NCI-H2196 (cell line): ENCODE measurements at regions not wholly inside any gene's neighbourhood (a gene's known extent, or its start where the extent isn't known, plus 50 kb on each side); places are given as distances from the start of the nearest gene placed in this dataset.
"Not testable (repeated sequence)": the region's sequence is repeated elsewhere in the genome, so short reads cannot be mapped to it uniquely, and the experiment has no call there.

Source experiments
- DNase-seq: peaks from one replicate; lab custom pipeline; 2025; ENCODE audit not compliant: unreplicated experiment; lab: John Stamatoyannopoulos, UW

DNA sequence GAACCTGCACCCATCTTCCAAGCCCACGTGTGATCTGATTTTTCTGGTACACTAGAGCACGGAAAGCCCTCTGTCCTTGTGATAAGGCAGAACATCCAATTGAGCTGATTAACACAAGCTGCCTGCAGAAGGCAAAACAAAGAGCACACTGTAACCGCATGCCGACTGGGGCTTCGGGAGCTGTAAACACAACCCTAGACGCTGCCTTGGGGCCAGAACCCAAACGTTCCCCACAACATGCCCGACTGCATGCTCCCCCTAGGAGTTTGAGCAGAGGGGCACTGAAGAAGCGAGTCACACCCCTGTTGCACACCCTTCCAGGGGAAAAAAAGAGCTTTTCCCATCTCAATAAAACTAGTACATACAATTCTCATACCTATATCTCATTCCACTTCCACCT lies 470.7 kb downstream of the HTR1B start:
- no peak for DNase-seq

DNA sequence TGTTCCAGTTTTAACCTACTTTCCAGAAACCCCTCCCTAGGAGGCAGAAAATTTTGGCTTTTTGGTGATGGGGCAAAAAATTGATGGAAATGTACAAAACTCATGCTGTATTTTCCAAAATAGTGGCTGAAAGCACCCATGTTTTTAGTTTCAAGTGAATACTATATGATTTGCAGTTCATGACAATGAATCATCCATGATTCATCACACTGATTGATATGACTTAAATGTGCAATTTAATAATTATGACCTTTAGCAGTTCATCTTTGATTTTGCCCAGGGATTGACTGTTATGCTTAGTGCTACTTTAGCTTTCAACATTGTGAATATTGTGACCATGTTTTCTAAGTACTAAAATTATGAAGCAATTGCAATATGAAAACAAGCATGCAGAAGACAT lies 478.7 kb downstream of the HTR1B start:
- no peak for DNase-seq

DNA sequence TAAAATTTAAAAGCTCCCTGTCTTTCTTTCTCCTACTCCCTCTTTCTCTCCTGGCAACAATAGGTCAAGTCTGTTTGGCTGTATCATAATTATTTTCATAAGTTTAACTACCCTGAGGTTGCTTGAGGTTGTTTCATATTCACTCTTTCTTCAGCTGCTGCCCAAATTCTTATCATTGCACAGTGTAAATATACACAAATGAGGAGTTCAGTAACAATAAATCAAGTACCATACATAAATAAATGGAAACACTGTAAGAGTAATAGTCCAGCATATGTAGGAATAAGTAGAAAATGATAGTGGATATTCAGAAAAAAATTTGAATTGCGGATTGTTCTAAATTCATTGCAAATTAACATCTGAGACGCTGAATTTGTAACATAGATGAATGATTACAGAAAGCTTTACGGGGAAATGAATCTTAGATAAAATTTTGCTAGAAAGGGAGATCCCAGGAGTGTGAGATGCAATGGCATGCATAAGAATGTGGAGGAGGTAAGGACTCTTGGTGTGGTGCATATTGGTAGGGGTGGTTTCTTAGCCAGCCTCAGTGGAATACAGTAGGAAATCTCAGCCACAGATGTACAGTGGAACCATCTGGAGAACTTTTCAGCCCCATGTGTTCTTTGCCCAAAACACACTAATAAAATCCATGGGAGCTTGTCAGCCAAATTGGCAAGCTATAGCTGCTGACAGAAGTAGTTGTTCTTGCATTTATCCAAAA lies 480.7 kb downstream of the HTR1B start:
- DNase-seq: no peak

DNA sequence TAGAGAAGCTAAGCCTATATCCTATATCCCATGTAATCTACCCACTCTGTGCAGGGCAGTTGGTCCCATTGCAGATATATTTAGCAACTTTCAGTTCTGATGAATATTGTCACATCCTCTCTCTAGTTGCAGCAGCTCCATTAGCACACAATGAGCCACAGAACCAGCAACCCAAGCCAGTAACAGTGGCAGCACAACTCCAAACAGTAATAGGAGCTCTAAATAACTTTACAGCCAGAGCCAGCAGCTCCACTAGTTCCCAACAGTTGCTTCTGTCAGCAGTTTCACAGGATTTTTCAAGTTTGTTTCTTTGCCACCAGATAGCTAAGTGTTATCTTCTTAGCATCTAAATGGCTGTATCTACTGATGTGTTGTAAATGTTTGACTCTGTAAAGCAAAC lies 490.8 kb downstream of the HTR1B start:
- no peak for DNase-seq

DNA sequence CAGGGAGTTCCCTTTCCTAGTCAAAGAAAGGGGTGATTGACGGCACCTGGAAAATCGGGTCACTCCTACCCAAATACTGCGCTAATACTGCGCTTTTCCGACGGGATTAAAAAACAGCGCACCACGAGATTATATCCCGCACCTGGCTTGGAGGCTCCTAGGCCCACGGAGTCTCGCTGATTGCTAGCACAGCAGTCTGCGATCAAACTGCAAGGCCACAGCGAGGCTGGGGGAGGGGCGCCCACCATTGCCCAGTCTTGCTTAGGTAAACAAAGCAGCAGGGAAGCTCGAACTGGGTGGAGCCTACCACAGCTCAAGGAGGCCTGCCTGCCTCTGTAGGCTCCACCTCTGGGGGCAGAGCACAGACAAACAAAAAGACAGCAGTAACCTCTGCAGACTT lies 504.1 kb downstream of the HTR1B start:
- not testable (repeated sequence) for DNase-seq

DNA sequence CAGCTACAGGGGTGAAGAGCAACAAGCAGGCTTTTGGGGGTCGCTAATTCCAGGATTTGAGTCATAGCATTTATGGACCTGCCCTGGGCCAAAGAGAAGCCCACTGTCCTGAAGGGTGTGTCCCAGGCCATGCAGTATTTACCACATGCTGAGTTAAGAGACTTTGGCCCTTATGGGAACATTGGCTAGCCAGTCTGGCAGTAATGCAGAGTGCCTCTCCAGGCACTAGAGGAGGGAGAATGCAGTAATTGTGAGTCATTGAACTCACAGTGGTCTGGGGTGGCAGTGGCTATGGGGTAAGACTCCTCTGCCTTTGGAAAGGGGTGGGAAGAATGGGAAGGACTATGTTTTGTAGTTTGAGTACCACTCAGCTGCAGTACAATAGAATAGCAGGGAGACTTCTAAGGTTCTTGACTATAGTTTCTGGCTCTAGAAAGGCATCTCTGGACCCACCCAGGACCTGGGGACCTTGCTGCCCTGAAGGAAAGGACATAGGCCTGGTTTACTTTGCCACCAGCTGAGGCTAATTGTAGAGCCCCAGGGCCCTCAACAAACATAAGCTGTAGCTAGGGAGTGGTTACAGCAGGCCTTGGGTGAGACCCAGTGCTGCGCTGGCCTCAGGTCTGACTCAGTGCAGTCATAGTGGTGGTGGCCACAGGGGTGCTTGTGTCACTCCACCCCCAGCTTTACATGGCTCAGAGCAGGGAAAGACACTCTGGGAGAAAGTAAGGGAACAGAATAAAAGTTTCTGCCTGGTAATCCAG lies 520.9 kb downstream of the HTR1B start:
- DNase-seq: no peak

DNA sequence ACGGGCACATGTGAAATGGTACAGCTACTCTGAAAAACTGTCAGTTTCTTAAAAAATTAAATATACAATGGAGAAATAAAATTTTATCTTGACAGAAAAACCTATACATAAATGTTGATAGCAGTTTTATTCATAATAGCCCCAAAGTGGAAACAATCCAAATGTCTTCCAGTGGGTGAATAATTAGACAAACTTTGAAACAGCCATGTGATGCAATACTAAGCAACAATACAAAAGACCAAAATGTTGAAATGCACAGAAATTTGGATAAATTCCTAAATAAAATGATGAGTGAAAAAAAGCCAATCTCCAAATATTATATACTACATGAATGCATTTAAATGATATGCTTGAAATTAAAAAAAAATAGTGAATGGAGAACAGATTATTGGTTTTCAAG lies 523.1 kb downstream of the HTR1B start:
- DNase-seq: no peak

DNA sequence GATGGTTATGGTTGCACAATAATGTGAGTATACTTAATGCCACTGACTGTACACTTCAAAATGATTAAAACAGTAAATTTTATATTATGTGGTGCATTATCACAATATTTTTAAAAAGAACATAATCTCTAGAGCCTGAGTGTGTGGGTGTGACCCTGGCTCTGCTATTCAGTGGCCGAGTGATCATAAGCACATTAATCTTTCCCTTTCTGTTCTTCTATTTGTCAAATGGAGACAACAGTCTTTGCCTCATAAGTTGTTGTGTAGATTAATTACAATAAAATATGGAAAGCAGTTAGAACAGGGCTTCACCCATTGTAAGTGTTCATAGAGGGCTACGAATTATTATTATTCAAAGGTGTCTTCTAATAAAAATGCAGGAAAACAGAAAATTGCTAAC lies 548.6 kb downstream of the HTR1B start:
- DNase-seq: no peak

DNA sequence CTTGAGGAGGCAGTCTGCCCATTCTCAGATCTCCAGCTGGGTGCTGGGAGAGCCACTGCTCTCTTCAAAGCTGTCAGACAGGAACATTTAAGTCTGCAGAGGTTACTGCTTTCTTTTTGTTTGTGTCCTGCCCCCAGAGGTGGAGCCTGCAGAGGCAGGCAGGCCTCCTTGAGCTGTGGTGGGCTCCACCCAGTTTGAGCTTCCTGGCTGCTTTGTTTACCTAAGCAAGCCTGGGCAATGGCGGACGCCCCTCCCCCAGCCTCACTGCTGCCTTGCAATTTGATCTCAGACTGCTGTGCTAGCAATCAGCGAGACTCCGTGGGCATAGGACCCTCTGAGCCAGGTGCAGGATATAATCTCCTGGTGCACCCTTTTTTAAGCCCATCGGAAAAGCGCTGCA lies 557.8 kb downstream of the HTR1B start:
- not testable (repeated sequence) for DNase-seq

DNA sequence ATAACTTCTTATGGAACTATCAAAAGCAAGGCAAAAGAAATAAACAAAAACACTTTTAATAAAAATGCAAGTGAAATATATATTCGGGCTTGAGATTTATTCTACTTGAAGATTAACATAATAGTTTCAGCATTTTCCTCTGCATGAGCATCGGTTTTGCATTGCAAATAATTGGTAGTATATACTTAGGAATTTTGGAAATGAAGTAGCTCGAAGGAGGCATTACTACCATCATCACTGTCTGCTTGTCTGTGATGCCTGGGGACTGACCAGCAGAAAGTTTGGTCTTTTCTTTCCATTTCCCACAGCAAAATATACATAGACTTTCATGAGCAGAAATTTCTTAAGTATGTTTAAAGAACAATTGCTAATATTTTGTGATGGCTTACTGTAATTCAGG lies 570.7 kb downstream of the HTR1B start:
- DNase-seq: no peak

DNA sequence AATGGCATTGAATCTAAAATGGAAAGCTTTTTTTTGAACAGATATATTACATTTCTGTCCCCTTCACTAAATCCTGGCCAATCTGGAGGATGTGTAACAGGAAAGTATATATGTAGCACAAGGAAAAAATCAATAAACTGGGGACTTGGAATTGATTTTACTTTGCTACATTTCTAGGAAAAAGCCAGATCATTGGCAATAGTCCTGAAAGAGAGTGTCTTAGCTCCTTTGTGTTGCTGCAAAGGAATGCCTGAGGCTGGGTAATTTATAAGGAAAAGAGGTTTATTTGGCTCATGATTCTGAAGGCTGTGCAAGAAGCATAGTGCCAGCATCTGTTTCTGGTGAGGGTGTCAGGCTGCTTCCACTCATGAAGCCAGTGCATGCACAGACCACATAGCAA lies 574.9 kb downstream of the HTR1B start:
- no peak for DNase-seq

DNA sequence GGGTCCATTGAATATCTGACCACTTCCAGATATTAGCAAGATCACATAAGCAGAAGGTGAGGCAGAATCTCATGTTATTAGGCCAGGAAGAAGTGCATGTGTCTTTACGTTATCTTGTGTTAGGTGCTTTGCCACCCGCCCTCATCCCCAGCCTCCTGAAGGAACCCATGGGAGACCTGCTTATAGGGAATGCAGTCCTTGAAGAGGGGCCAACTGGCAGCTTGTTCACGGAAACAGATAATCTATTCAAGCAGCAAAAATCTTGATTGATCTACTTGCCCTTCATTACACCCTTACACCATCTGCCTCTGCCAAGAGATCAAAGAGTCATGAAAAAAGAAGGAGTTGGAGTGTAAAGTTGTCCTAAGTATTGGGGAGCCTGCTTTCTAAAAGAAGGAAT lies 576.4 kb downstream of the HTR1B start:
- no peak for DNase-seq

DNA sequence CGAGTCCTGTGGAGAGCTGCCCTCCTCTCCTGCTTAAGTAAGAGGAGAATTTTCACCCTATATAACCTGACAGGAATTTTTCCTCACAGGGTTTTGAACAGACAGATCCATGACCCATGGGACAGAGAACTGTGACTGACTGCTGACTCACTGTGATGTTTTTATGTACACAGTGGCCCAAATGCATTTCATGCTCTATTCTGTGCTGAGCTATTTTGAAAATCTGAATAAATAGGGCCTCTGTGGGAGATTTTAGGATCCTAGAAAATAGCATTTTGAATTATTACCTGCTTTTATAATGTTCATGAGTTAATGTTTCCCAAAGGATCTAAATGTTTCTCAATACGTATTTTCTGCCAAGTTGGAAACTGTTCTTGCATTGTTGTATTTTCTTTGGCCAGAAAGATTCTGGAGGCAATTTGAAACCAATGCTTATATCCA lies 577.4 kb downstream of the HTR1B start:
- no peak for DNase-seq

DNA sequence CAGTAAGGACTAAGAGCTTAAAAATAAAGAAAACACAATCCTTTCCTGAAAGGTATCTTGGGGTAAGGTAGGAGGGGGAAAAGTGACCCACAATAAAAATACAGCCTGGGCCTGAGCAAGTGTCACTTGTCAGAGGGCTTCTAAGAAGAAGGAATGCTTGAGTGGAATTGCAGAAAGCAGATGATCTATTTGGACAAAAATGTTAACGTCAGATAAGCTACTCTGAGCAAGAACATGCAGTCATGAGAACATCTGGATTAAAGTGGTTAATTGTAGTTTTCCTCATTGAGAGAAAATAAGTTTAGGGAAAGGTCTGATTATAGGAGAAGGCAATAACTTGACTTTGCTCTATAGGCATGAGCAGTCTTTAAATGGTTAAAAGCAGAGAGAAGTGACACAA lies 581.9 kb downstream of the HTR1B start:
- DNase-seq: no peak

DNA sequence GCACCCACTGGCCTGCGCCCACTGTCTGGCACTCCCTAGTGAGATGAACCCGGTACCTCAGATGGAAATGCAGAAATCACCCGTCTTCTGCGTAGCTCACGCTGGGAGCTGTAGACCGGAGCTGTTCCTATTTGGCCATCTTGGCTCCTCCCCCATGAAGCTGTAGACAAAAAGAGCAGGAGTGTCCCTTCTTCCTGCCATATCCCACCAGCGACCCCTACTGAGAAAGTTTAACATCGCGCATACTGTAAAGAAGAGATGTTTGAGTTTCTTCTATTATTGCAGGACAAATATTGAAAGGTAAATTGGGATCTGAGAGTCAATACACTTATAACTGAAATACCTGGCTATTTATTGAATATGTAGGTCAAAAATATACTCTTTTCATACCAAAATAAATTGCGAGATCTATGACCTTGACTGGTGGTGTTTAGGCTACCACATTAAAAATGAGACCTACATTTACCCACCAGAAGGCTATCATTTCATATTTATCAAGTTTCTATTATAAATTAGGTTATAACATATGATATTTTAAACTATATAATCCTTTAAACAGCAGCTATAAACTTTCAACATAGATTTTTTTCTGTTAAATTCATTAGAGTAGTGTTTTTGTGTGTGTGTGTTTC lies 586.3 kb downstream of the HTR1B start:
- DNase-seq: peak; percentile 21

DNA sequence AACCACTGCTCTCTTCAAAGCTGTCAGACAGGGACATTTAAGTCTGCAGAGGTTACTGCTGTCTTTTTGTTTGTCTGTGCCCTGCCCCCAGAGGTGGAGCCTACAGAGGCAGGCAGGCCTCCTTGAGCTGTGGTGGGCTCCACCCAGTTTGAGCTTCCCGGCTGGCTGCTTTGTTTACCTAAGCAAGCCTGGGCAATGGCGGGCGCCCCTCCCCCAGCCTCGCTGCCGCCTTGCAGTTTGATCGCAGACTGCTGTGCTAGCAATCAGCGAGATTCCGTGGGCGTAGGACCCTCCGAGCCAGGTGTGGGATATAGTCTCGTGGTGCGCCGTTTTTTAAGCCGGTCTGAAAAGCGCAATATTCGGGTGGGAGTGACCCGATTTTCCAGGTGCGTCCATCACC lies 586.9 kb downstream of the HTR1B start:
- not testable (repeated sequence) for DNase-seq

DNA sequence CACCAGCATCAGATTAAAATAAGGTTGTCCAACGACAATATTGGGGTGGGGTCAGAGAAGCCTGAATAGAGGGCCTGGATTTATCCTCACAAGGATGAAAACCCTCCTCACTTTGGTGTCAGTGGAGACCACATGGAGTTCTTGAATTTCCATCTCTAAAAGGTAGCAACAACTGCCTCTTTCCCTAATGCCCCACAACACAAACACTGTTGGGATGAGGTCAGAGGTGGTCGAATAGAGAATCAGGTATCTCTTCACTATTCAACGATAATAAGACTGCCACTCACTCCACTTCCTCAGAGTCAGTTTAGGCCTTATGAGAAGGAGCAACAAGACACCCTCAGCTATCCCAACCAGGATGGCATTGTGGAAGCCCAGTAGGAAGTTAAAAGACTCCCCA lies 596.1 kb downstream of the HTR1B start:
- no peak for DNase-seq

DNA sequence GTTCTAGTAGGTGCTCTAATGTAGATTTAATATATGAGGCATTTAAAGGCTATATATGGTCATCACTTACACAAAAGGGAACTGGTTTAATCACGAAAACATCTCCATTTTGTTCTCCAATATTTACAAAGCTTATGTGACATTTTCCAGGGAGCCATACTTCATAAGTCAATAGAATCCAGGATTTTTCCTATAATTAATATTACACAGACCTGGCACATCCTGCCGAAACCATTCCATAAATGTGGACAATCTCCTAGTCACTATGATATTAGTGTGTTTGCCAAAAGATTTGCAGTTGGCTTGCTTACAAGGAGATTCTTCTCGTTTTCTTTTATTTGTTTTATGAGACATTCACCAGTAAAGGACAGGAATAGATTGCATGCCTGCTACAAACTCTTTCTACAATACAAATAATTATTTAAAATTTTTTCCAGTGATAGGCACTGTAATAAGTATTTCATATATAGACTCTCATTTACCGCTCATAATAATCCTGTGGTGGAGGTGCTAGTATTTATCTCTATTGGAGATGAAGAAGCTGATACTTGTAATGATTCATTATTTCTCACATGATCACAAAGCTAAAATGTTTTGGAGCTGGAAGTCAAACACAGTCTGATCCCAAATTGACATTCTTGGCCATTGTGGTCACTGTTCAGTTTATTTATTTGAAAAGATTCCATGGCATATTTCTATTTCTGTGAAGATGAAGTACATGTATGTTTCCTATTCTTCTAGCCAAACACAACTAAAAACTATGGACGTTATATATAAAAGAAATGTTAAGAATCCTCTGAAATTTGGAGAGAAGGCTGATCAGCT lies 597.0 kb downstream of the HTR1B start:
- DNase-seq: no peak

DNA sequence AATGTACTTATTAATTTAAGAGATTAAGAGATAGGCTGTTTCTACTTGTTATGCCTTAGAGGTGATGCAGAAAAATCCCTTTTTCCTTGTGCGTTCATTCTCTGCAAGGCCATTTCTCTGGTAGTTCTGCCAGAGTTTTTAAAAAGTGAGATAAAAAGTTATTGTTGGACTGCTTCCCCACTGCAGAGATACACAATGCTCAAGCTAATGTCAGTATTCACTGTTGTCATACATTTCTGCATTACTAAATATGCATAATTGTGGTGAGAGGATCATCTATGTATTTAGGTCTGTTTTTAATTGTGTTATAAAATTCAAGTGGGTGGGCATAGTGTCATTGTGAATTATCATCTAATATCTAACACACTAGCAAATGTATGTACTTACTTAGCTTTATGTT lies 600.4 kb downstream of the HTR1B start:
- DNase-seq: no peak

DNA sequence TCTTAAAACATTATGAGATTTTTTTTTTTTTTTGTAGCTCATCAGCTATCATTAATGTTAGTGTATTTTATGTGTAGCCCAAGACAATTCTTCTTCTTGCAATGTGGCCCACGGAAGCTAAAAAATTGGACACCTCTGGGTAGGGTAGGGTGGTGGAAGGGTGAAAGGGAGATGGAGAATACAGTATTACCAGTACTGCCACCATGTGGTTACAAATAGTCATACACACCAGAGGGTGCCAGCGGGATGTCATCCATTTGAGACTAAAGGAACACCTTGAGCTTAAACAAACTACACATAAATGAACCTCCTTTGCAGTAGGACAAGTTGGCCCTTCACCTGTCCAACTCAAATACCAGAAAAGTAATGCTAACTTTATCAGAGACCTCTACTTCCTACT lies 601.9 kb downstream of the HTR1B start:
- no peak for DNase-seq

DNA sequence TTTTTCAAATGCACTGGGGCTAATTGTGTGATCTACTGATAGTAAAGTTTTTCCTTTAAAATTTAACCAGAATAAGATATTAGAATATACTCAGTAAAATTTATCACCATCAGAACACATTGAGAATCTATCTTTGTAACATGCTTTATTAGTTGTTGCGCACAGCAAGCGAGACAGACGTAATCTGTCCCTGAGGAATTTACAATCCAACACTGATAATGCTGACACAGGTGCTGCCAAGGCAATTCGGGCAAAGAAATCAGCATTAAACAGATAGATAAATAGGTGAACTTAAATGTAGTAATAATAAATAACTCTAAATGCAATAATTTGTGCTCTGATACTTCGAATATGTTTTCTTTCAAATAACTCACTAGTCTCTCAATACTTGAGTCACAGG lies 607.2 kb downstream of the HTR1B start:
- DNase-seq: no peak
